ENCODE measurements at regions not wholly inside any gene's neighbourhood (a gene's known extent, or its start where the extent isn't known, plus 50 kb on each side); places are given as distances from the start of the nearest gene placed in this dataset.

- TF ChIP-seq, protein P1, sequence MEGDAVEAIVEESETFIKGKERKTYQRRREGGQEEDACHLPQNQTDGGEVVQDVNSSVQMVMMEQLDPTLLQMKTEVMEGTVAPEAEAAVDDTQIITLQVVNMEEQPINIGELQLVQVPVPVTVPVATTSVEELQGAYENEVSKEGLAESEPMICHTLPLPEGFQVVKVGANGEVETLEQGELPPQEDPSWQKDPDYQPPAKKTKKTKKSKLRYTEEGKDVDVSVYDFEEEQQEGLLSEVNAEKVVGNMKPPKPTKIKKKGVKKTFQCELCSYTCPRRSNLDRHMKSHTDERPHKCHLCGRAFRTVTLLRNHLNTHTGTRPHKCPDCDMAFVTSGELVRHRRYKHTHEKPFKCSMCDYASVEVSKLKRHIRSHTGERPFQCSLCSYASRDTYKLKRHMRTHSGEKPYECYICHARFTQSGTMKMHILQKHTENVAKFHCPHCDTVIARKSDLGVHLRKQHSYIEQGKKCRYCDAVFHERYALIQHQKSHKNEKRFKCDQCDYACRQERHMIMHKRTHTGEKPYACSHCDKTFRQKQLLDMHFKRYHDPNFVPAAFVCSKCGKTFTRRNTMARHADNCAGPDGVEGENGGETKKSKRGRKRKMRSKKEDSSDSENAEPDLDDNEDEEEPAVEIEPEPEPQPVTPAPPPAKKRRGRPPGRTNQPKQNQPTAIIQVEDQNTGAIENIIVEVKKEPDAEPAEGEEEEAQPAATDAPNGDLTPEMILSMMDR (IDR thresholded peaks at IDR 0.05) = no peak
- TF ChIP-seq EZH2 (IDR thresholded peaks at IDR 0.05) = no peak
Measured at GRCh38 chr4:81757691-81758090, 286.0 kb upstream of the RASGEF1B start.

Data from neural progenitor cell (in vitro differentiated cells).